Embryonic facial prominence (tissue), 1 donor: ENCODE measurements at regions not wholly inside any gene's neighbourhood (a gene's known extent, or its start where the extent isn't known, plus 50 kb on each side); places are given as distances from the start of the nearest gene placed in this dataset.

ENCODE experiments used
- DNase-seq: peaks from one replicate; pipeline ENCODE4 v3.0.0-alpha.2; 2016; ENCODE audit errors: extremely low spot score

DNA sequence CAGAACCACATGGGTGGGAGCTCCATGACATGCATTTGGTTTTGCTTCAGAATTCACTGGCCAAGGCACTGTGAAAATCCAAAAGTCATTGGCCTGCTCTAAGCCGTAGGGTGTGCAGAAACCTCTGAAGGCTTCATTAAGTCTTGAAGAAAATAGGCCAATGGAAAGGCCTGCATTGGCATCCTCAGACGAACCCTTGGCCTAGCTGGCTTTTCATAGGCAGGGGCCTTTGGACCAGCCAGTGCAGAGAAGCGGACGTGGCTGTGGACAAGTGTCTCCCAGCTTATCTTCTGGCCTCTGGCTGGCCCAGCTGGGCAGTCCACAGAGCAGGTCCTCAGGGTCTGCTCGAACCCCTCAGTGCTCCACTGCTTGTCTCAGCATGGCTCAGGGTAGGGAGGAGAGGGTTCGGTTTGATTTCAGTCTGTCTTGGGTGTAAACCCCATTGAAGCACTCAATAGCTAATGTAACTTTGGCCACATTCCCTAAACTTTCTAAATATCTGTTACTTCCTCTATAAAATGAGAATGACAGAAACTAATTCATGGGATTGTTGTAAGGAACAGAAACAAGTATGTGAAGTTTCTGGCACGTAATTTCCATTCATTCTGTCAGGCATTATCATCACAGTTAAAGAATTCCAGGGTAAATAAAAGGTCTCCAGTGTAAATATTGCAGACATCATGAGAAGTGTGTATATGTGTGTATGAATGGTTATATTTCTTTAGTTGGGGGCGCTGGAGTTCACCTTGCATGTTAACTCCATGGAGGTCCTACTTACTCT is 125.5 kb downstream of the TFCP2L1 start:
- DNase-seq = no peak

DNA sequence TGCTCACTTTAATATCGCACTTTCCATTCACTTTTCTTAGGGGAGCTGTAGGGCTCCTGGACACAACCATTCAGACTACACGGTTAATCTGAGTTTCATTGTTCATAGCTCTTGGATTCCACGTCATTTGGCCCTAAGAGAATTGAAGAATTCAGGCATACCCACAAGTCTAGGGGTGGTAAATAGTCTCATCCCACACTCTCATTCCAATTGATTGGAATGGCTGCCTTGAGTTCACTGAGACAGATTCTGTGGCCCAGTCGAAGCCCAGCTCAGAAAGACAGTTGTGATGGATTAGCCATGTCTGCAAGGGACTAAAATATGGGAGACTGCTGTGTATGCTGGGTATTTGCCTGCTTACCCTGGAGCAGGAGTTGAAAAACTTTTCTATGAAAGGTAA is 124.6 kb downstream of the TFCP2L1 start:
- DNase-seq = no peak

DNA sequence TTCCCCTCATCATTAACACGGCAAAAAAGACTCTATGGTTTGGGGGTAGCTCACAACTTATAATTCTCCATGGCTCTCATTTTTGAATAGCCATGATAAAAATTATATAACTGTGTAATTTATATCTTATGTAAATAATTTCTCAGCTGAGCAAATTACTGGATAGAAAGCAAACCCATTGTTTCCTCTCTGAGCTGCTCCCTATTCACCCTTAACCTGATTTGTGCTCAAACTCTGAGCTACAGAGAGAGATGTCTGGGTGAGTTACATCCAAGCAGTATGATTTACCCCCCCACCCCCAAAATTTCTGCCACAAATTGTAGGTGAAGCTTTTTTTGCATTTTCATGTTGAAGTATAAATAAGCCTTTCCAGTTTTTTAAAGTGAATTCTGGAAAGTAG is 123.7 kb downstream of the TFCP2L1 start:
- no peak for DNase-seq

DNA sequence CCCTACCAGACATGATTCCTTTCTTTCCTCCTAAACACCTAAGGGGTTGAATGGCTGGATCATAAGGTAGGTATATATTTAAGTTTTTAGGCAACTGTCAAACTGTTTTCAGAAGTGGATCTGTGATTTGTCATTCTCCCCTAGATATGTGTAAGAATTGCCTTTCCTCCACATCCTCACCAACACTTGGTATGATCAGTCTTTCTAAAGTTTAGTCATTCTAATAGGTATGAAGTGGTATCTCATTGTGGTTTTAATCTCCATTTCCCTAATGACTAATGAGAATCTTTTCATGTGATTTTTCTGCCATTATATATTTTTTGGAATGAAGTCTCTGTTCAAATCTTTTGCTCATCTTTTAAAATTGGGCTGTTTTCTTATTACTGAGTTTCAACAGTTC is 122.1 kb downstream of the TFCP2L1 start:
- no peak for DNase-seq

DNA sequence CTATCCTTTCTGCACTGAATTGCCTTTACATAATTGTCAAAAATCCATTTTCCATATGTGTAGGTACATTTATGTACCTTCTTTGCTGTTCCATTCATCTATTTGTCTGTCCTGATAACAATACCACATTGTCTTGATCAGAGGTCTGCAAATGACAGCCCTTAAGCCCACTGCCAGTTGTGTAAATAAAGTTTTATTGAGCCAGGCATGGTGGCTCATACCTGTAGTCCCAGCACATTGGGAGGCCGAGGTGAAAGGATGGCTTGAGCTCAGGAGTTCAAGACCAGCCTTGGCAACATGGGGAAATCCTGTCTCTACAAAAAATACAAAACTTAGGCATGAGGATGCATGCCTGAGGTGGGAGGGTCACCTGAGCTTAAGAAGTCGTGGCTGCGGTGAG is 121.0 kb downstream of the TFCP2L1 start:
- no peak for DNase-seq

DNA sequence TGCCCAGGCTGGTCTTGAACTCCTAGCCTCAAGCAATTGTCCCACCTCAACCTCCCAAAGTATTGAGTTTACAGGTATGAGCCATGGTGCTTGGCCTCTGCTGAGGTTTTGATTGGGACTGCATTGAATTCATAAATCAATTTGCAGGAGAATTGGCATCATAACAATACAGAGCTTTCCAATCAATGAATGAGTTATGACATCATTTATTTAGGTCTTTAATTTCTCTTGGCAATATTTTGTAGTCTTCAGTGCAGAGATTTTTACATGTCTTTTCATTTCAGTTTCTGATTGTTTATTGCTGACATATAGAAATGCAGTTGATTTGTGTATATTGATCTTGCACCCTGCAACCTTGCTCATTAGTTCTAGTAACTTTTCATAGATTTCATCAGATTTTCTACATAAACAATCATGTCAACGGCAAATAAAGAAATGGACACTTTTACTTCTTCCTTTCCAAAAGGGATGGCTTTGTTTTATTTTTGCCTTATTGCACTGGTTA is 119.9 kb downstream of the TFCP2L1 start:
- no peak for DNase-seq
